Endothelial cell of umbilical vein (primary cell): ENCODE measurements at regions not wholly inside any gene's neighbourhood (a gene's known extent, or its start where the extent isn't known, plus 50 kb on each side); places are given as distances from the start of the nearest gene placed in this dataset.

Source experiments
- BruUV-seq: library from RNA; stranded (reverse); fragments of 400-500 nt; replicated peaks from 2 replicates; lab custom pipeline; 2021; lab: Mats Ljungman, UMichigan
- CTCF ChIA-PET: fragments of 300-600, 350-600 bp; sonication (Branson Sonifier 250); formaldehyde crosslinking; loops from one replicate; lab custom pipeline; 2021; ENCODE audit warnings: antibody characterized with exemption, inconsistent platforms; lab: Charles Lee
- POLR2A ChIA-PET: fragments of 300-600, 350-600 bp; sonication (Branson Sonifier 250); formaldehyde crosslinking; loops from one replicate; lab custom pipeline; 2021; ENCODE audit warnings: antibody characterized with exemption, inconsistent platforms; lab: Charles Lee
- DNase-seq: peaks from one replicate; pipeline ENCODE4 v3.0.0-alpha.2; 2011; ENCODE audit warnings: low read depth, low spot score
- FAIRE-seq: peaks from 2 replicates; lab custom pipeline; 2011; peaks lifted over from hg19 to GRCh38; lab: Jason Lieb, UNC
- H2AFZ ChIP-seq: 2 replicates; pipeline ENCODE4 v1.6.0; 2012; ENCODE audit warnings: low read depth, low read length, control low read depth, inconsistent platforms
- H3K27ac ChIP-seq: 2 replicates; pipeline ENCODE4 v1.5.1; 2011; ENCODE audit warnings: low read depth, mild to moderate bottlenecking, control low read depth, low read length, moderate library complexity; ENCODE audit not compliant: insufficient read depth
- H3K27me3 ChIP-seq, 2 experiments: 2 replicates each; pipeline versions ENCODE4 v1.6.0 to v1.6.1; 2011; ENCODE audit warnings: low read length in 2 of 2, mixed read lengths in 1 of 2; ENCODE audit not compliant: control insufficient read depth in 2 of 2, insufficient read depth in 2 of 2
- H3K36me3 ChIP-seq, 2 experiments: 2 replicates in 1 of 2; 3 replicates in 1 of 2; pipeline ENCODE4 v1.5.1; 2011; ENCODE audit warnings: low read length in 2 of 2, mild to moderate bottlenecking in 1 of 2, moderate library complexity in 1 of 2; ENCODE audit not compliant: control insufficient read depth in 2 of 2, insufficient read depth in 2 of 2; ENCODE audit errors: extremely low read depth in 1 of 2
- H3K4me1 ChIP-seq: 3 replicates; pipeline ENCODE4 v1.5.1; 2011; ENCODE audit warnings: mild to moderate bottlenecking, low read length; ENCODE audit not compliant: control insufficient read depth, insufficient read depth; ENCODE audit errors: extremely low read depth
- H3K4me2 ChIP-seq: 2 replicates; pipeline ENCODE4 v1.6.1; 2011; ENCODE audit warnings: low read length, control low read depth, mixed read lengths; ENCODE audit not compliant: insufficient read depth
- H3K4me3 ChIP-seq, 3 experiments: fragments of 200-600 bp in 1 of 3; sonication (generic), shearing (Covaris generic) in 1 of 3; replicated peaks in 1 of 3; 2 replicates each; pipeline ENCODE4 v1.5.1; 2011 to 2016; ENCODE audit warnings: control low read depth in 3 of 3, low read length in 3 of 3, mild to moderate bottlenecking in 2 of 3, inconsistent platforms in 1 of 3, low read depth in 1 of 3, moderate library complexity in 1 of 3; ENCODE audit not compliant: insufficient read depth in 1 of 3
- H3K79me2 ChIP-seq: 2 replicates; pipeline ENCODE4 v1.6.0; 2012; ENCODE audit warnings: low read length, inconsistent platforms; ENCODE audit not compliant: control insufficient read depth, insufficient read depth
- H3K9ac ChIP-seq: replicated peaks from 2 replicates; pipeline ENCODE3; 2011; ENCODE audit warnings: low read length, control low read depth; ENCODE audit not compliant: insufficient read depth; ENCODE audit errors: extremely low read depth
- H3K9me1 ChIP-seq: replicated peaks from 3 replicates; pipeline ENCODE4 v1.6.0; 2011; ENCODE audit warnings: mild to moderate bottlenecking, low read length; ENCODE audit not compliant: control insufficient read depth, insufficient read depth; ENCODE audit errors: extremely low read depth
- H3K9me3 ChIP-seq: replicated peaks from 2 replicates; pipeline ENCODE4 v1.5.1; 2012; ENCODE audit warnings: low read length, inconsistent platforms; ENCODE audit not compliant: control insufficient read depth, insufficient read depth
- H4K20me1 ChIP-seq: replicated peaks from 2 replicates; pipeline ENCODE3; 2011; ENCODE audit warnings: mild to moderate bottlenecking, low read length; ENCODE audit not compliant: control insufficient read depth, insufficient read depth; ENCODE audit errors: extremely low read depth
- EZH2 ChIP-seq: IDR thresholded peaks from 2 replicates; pipeline ENCODE4 v1.6.1; 2012; ENCODE audit warnings: borderline replicate concordance, low read depth, mild to moderate bottlenecking, moderate library complexity, low read length, inconsistent platforms; ENCODE audit not compliant: severe bottlenecking
- FOS ChIP-seq: IDR thresholded peaks from 2 replicates; pipeline ENCODE4 v1.6.1; 2011; ENCODE audit warnings: mild to moderate bottlenecking, low read length, moderate library complexity, borderline replicate concordance; ENCODE audit not compliant: insufficient read depth
- GATA2 ChIP-seq: IDR thresholded peaks from 2 replicates; pipeline ENCODE4 v1.7.0; 2011; ENCODE audit warnings: low read depth, mild to moderate bottlenecking, moderate library complexity, mixed read lengths, low read length; ENCODE audit not compliant: insufficient read length, insufficient read depth
- JUN ChIP-seq: IDR thresholded peaks from 2 replicates; pipeline ENCODE4 v1.6.1; 2011; ENCODE audit warnings: borderline replicate concordance, low read depth; ENCODE audit not compliant: insufficient read length, insufficient read depth
- MYC ChIP-seq: IDR thresholded peaks from one replicate; pipeline ENCODE4 v1.6.1; 2011; ENCODE audit warnings: mild to moderate bottlenecking, low read depth, low read length
- dilution Hi-C: fragments of 300-500 bp; cut with MboI; formaldehyde crosslinking; loops from one replicate; pipeline ENCODE4 v1.15.0; 2019; ENCODE audit warnings: low sequenced_read_pairs; ENCODE audit not compliant: extremely low pct_ligation_motif_present
- intact Hi-C: fragments of 100-400 bp; cut with micrococcal nuclease; formaldehyde crosslinking; loops from one replicate; pipeline ENCODE4 v1.10.0; 2022
- TF ChIP-seq, protein P1 (sequence below): IDR thresholded peaks from 2 replicates; pipeline ENCODE4 v1.6.1; 2011; ENCODE audit not compliant: insufficient read depth, insufficient read length
- TF ChIP-seq, protein P2 (sequence below), 2 donors: IDR thresholded peaks; 1 replicate in 1 of 2; 2 replicates in 1 of 2; pipeline ENCODE4 v1.5.1; 2011; ENCODE audit warnings: low read length in 2 of 2, mild to moderate bottlenecking in 2 of 2, moderate library complexity in 2 of 2, control low read depth in 1 of 2, inconsistent platforms in 1 of 2, low read depth in 1 of 2; ENCODE audit not compliant: insufficient read depth in 1 of 2; ENCODE audit errors: extremely low read depth in 1 of 2

GRCh38 chr15:94000606-94001005 lies 230.8 kb upstream of the MCTP2 start:
- Histone ChIP-seq H3K27ac (no peak overlapping the region), H3K79me2 (no peaks in the 10 kb centered on the region), H3K4me2 (no peak overlapping the region), H3K9me1 (no peaks in the 10 kb centered on the region), H2AFZ (no peak overlapping the region), H3K36me3 (no peaks in the 10 kb centered on the region), H3K4me3 (no peak overlapping the region), H3K9me3 (no peaks in the 10 kb centered on the region), H3K4me1 (no peaks in the 10 kb centered on the region), H4K20me1 (no peaks in the 10 kb centered on the region), H3K27me3 (no peaks in the 10 kb centered on the region), H3K9ac (no peak overlapping the region)
- intact Hi-C loops: no loop called here
- DNase-seq (no peak), FAIRE-seq (no peak)
- POLR2A ChIA-PET: no interaction called here
- BruUV-seq: no TSS peak
- TF ChIP-seq FOS: no peak
- no peak for TF ChIP-seq JUN
- TF ChIP-seq, protein P1, sequence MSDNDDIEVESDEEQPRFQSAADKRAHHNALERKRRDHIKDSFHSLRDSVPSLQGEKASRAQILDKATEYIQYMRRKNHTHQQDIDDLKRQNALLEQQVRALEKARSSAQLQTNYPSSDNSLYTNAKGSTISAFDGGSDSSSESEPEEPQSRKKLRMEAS: no peak
- no peak for TF ChIP-seq MYC
- TF ChIP-seq, protein P2, sequence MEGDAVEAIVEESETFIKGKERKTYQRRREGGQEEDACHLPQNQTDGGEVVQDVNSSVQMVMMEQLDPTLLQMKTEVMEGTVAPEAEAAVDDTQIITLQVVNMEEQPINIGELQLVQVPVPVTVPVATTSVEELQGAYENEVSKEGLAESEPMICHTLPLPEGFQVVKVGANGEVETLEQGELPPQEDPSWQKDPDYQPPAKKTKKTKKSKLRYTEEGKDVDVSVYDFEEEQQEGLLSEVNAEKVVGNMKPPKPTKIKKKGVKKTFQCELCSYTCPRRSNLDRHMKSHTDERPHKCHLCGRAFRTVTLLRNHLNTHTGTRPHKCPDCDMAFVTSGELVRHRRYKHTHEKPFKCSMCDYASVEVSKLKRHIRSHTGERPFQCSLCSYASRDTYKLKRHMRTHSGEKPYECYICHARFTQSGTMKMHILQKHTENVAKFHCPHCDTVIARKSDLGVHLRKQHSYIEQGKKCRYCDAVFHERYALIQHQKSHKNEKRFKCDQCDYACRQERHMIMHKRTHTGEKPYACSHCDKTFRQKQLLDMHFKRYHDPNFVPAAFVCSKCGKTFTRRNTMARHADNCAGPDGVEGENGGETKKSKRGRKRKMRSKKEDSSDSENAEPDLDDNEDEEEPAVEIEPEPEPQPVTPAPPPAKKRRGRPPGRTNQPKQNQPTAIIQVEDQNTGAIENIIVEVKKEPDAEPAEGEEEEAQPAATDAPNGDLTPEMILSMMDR (IDR thresholded peaks at IDR 0.05; ENCODE audit: extremely low read depth in 1 of 2, insufficient read depth in 1 of 2, low read depth in 1 of 2, low read length in 2 of 2): no peak
- no peak for TF ChIP-seq GATA2
- no peak for TF ChIP-seq EZH2
- dilution Hi-C loops: no loop called here
- CTCF ChIA-PET: no interaction called here
